ENCODE measurements at regions not wholly inside any gene's neighbourhood (a gene's known extent, or its start where the extent isn't known, plus 50 kb on each side); places are given as distances from the start of the nearest gene placed in this dataset.
"Not testable (repeated sequence)": the region's sequence is repeated elsewhere in the genome, so short reads cannot be mapped to it uniquely, and the experiment has no call there.

DNA sequence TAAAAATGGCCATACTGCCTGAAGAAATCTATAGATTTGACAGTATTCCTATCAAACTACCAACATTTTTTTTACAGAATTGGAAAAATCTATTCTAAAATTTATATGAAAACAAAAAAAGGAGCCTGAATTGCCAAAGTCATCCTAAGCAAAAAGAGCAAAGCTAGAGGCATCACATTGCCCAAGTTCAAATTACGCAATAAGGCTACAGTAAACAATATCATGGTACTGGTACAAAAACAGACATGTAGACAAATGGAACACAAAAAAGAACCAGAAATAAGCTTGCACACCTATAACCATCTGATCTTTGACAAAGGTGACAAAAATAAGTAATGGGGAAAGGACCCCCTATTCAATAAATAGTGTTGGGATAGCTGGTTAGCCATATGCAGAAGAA is 50.2 kb upstream of the THSD7B start:
- peak; percentile 5 for DNase-seq

DNA sequence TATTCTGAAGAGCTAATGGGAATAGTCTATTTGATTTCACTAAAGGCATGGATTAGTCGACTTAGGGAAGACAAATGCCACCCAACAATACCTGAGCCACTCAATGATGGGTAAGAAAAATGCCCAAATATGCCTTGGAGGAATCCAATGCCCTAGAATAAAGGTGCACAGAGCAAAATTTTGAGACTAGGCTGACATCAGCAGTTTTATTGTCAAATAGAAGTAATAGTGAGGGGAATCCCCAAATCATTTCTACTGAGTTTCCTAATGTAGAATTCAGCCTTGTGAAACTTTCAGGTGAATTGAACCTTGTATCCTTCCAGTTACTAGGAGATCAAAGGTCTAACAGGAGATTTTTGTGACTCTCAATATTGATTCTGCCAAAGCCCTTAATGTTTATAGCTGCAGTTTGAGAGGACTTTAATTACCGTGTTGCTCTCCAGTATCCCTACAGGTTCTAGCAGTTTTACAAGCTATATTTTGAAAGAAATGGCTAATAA is 50.8 kb upstream of the THSD7B start:
- DNase-seq, result no peak

DNA sequence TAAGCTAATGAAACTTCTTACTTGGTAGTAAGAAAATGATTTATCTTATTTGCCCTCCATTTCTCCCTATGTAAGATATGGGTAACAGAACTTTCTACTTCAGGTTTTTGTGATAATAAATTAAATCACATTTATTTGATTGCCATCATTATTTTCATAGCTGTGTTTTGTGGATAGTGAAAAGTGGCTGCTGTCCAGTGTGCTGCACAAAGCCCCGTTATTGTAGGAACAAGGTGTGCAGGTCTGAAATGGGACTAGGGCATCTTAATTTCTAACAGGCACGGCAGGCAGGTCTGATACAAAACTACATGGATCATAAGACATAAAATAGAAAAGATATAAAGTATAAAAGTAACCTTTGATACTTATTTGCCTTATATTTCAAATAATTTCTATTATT is 51.6 kb upstream of the THSD7B start:
- no peak for DNase-seq

DNA sequence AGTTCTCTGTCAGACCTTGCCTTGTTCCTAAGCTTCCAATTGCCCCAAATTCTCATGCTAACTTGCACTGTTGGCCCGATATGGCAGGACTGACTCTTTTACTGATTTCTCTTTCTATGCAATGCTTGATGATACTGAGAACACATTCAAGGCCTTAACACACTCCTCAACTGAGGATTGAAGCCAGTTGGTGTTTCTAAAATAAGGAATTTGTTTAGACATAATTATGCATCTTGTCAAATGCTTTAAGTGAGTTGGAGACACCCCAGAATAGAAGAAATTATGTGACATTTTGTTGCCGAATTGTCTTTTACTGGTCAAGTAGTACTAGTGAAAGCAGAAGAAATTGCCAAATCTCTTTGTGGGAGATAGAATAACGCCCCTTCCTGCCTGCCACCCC is 60.0 kb upstream of the THSD7B start:
- no peak for DNase-seq

DNA sequence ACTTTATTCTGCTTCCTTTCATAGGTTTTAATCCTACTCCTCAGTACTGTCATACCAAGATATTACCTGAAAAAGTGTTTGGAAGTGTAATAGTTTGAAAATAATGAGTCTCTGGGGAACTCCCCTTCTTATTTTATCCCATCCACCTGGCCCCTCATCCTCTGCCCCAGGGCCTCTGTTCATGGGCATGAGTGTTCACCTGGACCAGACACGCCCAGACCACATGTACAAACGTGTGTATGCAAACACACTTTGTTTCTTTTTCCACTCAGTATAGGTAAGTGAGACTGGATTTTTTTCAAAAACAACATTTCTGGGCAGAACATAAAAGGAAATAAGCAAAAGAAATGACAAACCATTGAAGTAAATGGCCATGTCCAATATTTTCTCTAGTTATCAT is 62.1 kb upstream of the THSD7B start:
- DNase-seq, result no peak

DNA sequence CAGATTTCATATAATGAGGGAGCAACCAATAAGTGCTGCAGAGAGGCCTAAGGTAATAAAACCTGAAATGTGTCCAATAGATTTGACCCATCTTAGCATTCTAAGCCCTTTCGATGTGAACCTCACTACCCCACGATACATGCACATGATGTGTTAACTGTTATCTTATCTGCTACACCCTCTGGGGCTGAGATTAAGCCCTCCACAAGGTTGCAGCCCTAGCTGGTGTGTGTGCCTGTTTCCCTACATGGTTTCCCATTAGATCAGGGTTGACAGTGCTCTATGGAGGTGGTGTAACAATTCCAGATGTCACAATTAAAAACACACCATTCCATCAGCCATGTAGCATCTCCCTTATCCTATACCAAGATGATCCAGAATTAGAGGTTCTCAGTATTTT is 68.9 kb upstream of the THSD7B start:
- DNase-seq, result no peak

DNA sequence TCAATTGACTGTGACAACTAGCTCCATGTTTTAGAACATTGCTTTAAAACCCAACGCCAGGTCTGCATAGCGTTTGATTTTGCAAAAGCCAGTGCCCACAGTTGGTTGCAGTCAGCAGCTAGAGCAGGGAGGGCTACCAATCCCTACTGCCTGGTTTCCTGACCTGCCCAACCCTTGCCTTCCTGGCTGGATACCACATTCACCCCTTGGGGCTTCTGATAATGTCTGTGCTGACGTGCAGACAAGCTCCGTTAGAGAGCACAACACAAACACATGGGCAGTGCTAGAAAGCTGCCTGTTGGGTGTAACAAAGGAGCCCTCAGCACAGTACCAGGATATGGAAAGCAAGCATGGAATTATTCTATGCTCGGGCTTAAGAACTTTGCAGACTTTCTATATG is 71.4 kb upstream of the THSD7B start:
- no peak for DNase-seq

DNA sequence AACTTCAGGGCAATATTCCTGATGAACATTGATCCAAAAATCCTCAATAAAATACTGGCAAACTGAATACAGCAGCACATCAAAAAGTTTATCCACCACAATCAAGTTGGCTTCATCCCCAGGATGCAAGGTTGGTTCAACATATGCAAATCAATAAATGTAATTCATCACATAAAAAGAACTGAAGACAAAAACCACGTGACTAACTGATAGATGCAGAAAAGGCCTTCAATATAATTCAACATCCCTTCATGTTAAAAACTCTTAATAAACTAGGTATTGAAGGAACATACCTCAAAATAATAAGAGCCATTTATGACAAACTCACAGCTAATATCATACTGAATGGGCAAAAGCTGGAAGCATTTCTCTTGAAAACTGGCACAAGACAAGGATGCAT is 85.3 kb upstream of the THSD7B start:
- DNase-seq, result not testable (repeated sequence)

DNA sequence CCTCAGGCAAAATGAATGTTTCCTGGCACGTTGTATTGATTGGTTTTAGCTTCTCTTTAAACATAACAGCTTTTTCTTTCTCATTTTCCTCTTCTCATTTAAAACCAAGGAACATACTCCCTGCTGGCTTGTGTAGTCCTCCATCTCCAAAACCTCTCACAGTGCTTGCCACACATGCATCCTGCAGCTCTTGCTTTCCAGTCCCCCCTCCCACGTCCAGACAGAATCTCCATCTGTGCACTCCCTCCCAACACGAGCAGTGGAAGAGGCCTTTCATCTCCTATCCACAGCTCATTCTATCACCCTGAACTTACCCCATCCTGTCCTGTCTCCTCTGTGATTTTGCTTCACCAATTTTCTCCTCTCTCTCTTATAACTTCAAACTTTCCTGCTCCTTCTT is 99.6 kb upstream of the THSD7B start:
- DNase-seq, result no peak

DNA sequence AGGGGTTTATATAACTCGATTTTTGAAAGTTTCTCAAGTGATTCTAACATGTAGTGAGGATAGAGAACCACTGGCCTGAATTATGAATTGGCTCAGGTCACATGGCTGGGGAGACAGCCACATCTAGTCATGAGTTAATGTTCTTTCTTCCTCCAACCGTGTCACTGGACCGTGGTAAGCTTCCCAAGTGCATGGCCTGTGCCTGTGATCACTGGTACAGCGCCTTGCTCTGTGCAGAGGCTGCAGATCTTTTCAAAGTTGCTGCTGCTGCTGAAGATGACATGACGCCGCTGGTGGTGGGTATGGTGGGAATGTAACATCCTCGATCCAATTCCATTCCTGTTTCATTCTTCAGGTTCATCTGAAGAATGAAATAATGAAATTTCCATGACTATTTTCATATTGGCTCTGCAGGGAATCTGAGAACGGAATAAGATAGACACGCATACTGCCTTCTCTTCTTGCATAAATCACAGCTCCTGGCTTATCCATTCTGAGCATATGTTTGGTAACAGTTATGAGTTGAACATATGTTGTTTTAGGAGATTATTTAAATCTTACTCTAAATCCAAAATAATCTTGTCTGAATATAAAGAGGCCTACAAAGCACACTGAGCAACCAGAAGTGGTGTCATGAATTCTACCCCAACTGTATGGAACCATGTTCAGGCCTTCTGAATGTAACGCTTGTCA is 100.5 kb upstream of the THSD7B start:
- no peak for DNase-seq

DNA sequence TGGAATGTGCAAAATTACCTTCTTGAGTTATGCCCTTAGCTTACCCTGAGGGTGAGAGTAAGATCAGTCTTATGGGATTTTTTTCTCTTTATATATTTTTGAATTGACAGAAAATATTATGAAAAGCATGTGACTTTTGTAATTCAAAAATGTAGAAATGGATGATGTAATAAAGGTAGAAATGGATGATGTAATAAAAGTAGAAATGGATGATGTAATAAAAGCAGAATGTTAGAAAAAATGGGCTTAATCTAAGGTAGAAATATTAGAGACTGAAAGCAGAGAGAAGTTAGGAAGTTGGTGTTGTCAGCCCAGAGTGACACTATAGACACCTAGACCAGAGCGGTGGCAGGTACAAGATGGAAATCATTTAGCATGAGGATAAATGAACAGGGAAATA is 107.1 kb upstream of the THSD7B start:
- DNase-seq, result no peak

DNA sequence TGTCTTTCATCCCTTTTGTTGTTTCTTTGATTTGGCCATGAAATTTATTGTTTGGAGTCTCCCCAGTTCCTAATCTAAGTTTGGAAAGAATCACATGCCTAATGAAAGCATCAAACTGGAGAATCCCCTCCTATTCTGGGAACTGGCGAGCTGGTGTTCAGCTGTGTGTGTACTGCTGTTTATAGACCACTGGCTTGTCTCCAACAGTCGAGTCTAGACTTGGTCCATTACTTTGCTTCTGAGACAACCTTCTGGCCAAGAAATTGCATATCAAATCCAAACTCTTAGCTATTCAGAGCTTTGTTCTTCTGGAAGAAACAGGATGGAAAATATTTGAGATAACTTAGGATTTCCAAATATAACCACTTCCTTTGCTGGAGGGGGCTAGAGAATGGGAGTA is 111.5 kb upstream of the THSD7B start:
- no peak for DNase-seq

DNA sequence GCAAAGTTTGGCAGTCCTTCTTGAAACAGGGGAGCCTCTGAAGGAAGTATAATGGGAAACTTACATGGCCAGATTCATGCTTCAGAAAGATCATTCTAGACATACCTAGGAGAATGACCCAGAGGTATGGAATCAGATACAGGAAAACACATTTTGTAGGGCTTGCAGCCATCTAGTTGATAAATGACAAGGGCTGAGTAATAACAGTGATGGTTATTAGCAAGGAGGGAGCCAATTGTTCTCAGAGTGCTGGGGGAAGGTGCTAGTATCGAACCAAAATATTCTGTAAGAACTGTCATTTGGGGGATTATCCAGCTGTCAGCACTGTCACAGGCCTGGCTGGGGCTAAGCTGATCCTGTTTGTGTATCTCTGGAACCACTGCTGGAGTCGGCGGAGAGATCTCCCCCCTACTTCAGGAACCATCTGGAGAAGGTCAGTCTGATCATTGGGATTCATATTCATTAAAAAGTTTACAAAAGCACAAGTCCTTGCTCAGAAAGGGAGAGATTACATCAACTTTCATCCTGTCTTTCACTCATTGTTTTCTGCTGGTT is 113.8 kb upstream of the THSD7B start:
- no peak for DNase-seq

DNA sequence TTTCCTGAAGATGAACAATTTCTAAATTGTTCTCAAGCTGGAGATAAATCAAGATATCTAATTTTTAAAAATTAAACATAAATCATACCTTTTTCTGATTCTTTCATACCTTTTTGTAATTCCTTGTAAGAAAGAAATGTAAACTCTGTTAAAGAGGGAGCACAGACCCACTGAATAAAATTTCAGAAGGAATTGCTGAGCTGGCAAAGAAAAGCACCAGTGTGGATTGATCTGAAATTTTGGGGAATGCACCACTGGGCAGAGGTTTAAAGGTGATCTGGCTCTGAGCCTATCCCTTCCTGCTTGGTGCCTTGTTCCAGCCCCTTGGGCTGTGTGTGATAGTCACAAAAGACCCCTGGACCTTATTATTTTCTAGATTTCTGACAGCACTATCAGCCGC is 118.3 kb upstream of the THSD7B start:
- no peak for DNase-seq

DNA sequence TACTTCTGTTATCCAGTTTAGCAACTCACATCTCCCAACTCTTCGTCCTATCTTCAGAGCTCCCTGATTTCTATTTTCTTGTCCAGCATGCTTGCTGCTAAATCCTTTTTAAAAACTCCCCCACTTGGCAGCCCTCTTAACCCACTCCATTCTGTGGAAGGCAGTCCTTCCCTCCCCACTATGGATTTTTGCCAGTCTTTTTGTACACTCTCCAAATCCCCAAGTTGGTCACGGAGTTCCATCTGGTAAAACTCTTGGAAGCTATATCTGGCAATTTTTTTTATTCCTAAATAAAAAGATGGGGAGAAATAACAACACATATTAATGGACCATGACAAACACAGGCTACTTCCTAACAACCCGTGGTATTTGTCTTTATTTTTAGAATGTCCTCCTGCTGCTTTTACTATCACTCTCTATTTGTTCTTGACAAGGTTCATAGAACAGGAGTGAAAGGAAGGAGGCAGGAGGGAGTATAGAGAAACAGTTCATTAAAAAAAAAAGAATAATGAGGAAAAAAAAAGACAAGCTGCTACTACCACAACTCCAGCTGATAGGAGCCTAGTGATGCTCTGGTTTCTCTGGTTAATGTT is 120.0 kb upstream of the THSD7B start:
- no peak for DNase-seq

DNA sequence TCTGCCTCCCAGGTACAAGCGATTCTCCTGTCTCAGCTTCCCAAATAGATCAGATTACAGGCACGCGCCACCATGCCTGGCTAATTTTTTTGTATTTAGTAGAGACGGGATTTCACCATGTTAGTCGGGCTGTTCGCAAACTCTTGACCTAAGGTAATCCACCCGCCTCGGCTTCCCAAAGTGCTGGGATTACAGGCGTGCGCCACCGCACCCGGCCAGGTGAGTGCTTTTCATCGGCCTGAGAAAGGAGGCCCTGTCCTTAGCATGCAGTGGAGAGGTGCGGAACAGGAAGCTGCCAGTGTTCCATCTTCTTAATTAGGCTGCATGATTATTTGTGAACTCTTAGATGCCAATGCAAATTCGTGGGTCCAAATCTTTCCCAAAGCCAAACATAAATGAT is 125.7 kb upstream of the THSD7B start:
- no peak for DNase-seq

DNA sequence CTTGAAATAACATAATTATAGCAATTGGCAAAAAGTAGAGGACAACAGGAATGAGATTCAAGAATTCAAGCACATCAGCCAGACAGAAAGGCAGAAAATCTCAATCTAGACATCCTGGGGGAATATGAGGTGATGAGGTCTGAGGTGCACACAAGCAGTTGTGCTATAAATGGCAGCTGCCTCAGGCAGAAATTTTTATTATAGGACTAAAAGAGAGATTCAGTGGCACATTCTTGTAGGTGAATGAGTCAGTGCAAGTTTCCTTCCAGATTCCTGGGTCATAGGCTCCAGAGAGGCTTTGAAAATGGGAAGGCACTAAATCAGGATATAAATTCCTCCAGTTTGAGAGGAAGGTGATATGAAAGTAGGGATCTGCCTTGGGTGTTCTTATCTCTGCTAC is 127.2 kb upstream of the THSD7B start:
- no peak for DNase-seq

DNA sequence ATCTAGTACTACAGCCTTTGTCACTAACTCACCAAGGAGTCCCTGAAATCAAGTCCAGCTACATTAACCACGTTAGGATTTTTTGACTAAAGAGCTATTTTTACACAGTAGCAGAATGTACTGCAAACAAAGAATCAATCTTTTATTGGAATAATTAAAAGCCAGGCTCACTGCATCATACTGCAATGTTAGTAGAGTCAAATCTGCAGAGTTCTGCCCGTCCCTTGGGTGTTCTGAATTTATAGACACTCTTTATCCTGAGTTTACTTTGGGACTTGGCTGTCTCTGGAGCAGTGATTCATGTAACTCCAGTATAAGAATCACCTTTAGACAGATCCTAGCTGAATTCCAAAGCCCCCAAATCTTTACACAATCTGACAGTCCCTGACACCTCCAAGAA is 127.9 kb upstream of the THSD7B start:
- no peak for DNase-seq

DNA sequence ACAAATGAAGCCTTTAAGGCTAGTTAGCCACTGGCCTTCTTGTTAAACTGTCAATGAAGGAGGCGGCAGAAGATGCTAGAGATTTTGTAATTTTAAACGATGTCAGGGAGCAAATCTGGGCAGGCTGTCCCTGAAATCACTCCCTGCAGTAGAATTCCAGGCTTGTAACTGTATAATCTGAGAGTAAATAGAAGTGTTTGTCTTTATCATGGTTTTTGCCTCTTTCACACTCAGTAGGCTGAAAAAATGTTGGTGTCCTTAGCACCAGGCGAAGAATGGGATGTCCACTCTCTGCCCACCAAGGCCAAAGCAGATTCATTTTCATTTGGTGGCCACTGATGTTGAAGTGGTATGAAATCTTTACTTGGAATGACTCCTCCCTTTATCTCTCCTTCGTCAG is 136.9 kb upstream of the THSD7B start:
- no peak for DNase-seq

DNA sequence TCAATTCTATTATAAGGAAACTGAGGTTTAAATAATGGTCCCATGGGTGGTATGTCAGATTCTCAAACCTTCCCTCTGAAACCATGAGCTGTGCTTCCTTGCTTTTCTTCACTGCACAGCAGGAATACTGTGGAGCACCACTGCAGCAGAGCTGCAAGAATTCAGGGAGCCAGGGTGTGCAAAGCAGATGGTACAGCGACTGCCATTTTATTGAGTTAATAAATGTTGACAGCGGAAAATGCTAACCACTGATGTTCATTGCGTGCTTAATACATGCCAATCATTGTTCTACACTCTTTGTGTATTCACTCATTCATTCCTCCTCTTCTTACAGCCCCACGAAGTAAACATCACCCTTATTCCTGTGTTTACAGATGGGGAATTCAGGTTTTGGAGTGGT is 152.2 kb upstream of the THSD7B start:
- no peak for DNase-seq

DNA sequence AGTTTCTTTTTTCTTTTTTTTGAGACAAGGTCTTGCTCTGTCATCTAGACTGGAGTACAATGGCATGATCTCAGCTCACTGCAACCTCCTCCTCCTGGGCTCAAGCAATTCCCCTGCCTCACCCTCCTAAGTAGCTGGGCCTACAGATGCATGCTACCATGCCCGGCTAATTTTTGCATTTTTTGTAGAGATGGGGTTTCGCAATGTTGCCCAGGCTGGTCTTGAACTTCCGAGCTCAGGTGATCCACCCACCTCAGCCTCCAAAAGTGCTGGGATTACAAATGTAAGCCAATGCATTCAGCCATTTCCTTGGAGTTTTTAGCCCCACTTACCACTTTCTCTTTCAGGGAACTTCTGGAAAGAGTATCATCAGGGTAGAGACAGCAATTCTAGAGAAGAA is 153.3 kb upstream of the THSD7B start:
- no peak for DNase-seq

DNA sequence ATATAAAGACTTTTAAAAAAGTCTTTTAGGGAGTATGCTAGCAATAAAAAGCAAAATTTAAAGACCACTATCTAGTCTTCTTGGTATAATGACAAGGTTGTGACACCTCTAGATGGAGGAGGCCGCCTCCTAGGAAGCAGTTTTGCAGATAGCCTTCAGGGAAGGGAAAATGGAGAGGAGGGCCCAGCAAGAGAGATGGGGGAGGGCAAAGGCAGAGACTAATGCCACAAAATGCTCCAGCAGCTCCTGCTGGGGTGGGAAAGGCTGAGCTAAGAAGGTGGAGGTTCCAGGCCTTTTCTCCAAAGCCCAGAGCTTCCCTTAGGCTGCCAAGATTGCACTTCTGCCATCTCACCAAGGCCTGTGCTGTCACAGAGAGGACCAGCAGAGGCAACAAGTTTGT is 153.9 kb upstream of the THSD7B start:
- no peak for DNase-seq

DNA sequence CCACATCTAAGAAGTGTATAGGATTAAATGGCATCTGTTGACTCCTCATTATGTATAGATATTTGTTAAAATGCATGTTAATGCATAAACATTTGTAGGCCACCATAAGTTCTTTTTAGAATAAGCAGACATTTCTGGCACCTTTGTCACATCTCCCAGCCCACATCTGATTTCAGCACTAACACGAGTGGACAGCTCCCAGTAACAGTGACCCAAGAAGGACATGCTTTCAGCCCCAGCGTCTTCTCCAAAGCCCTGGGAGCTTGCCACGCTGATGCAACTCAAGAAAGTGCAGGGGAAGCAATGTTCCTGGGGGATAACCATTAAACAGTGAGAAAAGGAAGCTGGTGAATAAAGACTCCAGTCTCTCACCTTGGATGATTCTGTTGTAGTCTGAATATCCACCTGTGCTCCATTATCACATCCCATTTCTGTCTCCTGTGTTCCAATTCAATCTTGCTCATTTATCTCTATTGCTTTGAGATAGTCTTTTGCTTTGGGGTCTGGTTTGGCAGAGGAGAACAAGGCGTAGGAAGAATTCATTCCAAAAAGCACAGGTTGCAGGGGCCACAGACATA is 182.6 kb upstream of the THSD7B start:
- peak; percentile 38 for DNase-seq

DNA sequence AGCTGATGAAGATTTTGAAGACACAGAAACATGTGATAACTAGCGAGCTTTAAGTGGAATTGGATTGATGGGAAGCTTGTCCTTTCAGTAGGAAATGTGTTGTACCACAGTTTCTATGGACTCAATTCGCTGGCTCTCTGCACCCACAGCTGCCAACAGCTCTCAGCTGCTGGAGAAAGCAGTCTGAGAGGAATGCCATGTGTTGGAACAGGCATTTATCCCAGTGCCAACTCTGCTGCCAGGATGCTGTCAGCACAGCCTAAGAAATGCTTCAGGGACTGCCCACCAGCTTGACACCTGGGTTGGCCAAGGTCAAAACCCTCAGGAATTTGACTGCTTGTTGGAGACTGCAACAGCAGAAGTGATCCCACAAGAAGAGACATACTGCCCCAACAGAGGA is 193.0 kb upstream of the THSD7B start:
- DNase-seq, result no peak

DNA sequence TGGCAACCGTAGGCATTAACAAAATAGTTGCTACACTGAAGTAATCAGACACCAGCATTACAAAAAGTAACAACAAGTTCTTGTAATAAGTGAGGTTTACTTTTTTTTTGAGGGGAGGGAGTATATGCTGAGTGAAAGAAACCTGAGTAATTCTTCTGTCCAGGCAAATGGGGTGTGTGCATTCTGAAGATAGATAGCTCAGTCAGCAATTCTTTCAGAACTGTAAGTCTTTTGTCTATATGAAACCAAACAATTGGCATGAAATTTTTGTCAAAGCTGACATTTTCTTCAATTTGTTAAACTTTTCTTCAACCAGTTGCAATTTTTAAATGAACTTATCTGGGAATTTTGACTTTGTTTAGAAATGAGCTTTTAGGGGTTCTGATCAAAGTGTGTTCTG is 208.1 kb upstream of the THSD7B start:
- no peak for DNase-seq
